NCI-H748 (cell line): ENCODE measurements at regions not wholly inside any gene's neighbourhood (a gene's known extent, or its start where the extent isn't known, plus 50 kb on each side); places are given as distances from the start of the nearest gene placed in this dataset.

Source experiments
- DNase-seq: peaks from one replicate; lab custom pipeline; 2025; ENCODE audit not compliant: unreplicated experiment; lab: John Stamatoyannopoulos, UW

DNA sequence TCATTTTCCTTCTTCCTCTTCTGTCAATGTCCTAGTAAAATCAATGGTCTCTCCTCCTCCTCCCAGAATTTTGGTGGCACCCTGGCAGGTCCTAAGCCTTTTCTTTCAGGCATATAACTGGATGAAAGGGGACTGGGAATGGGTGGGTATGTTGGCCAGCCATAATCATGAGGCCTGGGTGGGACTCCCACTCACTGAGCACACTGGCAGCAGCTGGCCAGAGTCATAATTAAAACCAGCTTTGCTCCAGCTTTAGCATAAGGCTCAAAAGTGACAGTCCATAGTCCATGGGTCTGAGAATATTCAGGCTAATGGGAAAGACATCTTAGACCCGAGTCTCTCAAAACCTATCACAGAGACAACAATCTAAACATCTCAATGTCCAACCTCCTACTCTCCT, 190.0 kb upstream of the BTBD3 start:
- DNase-seq: no peak

DNA sequence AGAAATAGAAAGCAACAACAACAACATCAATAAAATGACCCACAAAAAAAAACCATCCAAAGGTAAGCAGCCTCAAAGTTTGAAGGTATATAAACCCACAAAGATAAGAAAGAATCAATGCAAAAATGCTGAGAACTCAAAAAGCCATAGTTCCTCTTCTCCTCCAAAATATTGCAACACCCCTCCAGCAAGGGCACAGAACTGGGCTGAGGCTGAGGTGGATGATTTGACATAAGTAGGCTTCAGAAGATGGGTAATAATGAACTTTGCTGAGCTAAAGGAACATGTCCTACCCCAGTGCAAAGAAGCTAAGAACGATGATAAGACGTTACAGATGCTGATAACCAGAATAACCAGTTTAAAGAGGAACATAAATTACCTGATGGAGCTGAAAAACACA, 188.8 kb upstream of the BTBD3 start:
- DNase-seq: no peak

DNA sequence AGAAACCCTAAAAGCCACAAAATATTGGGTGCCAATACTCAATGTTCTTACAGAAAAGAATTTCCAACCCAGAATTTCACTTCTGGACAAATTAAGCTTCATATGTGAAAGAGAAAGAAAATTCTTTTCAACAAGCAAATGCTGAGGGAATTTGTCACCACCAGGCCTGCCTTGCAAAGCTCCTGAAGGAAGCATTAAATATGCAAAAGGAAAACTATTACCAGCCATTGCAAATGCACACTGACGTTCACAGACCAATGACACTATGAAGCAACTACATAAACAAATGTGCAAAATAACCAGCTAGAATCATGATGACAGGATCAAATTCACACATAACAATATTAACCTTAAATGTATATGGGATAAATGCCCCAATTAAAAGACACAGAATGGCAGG, 187.9 kb upstream of the BTBD3 start:
- no peak for DNase-seq

DNA sequence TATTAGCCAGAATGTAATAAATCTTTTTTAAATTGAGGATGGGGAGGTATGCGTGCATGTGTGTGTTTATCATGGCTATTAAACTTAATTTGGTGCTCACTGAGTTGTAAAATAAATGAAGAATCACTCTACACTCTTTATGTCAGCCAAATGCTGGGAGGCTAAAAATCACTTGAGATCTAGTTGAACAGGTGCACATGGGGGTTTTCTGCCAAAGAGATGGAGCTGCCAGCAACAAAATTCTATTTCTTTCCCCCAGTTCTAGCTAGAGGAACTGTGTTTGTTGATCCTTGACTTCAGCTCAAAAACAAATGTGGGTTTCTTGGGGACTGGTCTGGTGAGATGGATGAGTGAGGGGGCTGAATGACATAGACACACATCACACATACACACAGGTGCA, 183.3 kb upstream of the BTBD3 start:
- peak; percentile 76 for DNase-seq

DNA sequence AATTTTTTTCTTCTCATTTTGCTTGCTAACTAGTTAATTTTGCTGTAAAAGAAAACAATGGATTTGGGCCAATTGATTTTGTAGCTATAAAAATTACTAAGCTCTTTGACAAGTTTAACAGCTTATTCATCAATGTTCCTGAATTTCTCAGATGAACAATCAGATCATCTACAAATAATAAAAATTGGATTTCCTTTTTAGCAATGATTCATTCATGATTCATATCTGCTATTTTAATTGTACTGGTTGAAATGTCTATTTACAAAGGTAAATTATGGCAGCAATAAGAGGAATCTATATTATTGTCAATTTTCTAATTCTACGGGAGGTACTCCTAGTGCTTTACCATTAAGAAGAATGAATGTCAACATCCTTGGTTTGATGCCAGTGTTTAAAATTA, 178.8 kb upstream of the BTBD3 start:
- DNase-seq: no peak

DNA sequence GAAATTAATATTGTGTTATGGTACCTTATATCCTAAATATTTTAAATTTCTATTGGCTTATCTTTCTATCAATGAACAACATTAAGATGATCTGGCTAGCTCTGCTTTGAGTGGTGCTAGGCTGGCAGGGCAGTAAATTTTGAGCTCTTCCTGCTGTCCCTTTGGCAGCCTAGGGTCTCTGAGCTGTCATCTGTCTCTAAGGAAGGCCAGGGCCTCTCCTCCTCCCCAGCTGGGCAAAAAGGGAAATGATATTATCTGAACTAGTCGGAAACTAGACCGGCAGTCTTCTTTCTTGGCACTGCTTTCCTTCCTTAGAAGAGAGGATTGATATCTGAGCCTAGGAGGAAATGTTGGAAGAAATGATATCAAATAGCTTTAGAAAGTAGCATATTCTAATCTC, 176.7 kb upstream of the BTBD3 start:
- DNase-seq: no peak

DNA sequence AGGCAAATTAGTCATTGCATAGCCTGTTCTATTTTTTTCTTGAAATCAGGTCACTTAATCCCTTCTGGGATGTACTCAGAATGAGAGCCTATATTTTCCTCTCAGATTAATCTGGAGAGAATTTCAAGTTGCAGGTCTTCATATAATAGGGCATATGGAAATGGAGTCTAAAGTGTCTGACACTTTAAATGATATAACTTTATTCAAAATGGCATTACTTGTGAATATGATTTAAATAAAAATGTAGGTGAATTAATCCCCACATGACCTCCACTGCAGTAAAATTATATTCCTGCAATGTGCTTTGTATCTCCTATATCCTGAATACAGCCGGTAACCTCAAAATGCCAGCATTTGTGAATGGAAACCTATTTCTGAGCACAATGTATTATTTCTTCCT, 172.5 kb upstream of the BTBD3 start:
- DNase-seq: no peak

DNA sequence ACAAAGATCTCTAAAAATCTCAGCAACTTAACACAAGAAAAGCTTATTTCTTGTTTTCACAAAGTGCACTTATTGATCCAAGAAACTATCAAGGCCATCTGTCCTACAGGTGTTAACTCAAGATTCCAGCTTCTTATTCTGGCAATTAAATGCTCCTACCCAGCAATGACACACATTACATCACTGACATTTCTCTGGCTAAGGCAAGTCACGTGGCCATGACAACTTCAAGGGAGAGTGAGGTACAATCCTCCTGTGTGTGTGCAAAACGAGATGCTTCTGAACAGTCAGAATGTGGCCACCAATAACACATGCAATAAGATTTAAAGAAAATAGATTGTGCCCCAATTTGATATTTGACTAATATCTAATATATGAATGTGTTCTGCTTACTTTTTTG, 169.3 kb upstream of the BTBD3 start:
- no peak for DNase-seq

DNA sequence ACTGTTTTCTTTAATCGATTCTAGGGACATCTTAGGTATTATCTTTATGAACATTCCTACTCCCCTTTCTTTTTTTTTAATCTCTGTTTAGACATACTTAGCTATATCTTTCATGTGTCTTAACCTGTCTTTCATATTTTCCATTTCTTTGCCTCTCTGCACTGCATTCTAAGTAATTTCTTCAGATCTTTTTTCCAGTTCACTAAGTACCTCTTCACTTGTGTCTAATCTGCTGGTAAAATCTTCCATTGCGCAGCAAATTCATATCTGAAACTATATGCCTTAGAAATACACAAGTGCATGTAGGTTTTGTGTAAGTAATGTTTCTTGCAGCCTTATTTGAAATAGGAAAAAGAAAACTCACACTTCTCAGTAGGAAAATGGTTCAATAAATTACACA, 165.4 kb upstream of the BTBD3 start:
- DNase-seq: no peak

DNA sequence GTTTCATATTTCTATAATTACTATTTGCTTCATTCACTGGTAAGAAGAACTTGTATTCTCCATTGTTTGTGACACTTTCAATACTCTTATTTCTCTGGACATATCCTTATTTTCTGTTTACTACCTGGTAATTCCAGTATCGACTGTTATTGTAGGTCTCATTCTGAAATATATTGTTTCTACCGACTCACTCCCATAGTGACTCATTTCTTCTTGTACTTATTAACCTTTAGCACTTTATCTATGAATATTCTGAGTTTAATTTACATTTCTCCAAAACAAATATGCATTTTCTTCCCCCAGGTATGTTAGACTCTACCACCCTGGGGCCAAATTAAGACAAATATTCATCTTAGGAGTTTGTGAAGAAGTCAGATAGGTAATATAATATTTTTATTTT, 164.5 kb upstream of the BTBD3 start:
- no peak for DNase-seq

DNA sequence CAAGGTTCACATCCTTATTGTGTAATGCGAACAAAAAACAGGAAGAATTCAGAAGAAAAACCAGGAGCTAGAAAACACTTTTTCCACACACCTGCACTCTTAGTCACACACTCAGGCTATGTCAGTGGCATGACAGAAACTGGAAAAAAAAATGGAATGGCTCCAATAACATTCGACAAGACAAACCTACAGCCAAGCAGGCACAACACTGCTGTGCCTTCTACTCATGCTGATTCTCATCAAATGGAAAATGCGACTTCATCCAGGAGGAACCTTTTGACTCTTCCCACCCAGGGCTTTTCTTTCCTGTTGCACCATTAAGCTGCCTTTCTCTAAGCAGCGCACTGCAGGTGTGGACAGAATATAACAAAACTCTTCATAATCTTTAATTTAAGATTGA, 163.2 kb upstream of the BTBD3 start:
- peak; percentile 51 for DNase-seq

DNA sequence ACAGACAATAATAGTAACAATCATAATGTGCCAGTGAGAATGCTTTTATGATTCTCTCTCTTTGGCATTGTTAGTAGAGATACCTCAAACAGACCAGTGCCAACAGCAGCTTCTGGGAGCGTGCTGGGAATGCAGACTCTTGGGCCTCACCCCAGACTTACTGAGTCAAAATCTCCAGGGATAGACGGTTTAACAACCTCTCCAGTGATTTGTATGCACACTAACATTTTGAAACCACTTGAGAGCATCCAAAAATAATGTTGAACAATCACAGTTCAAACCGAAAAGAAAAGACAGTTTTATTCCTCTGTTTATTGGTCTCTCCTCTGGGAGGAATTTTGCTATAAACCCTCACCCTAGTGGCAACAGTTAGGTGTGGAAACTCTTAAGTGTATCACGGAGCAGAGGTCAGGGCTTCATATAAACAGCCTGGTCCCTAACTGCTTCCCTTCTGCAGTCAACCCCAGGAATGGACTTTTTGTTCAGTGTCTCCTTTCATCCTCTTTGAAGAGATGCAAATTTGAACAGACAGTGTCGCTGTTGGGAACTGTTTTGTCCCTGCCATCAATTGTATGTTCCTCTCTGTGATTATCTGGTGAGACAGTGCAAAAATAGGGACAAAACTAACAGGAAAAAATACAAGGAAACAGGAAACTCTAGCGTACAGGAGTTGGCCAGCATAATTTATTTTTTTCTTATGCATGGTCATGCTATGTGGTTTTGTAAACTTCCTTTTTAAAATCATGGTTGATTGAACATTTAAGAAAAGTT, 162.4 kb upstream of the BTBD3 start:
- DNase-seq: peak; percentile 46

DNA sequence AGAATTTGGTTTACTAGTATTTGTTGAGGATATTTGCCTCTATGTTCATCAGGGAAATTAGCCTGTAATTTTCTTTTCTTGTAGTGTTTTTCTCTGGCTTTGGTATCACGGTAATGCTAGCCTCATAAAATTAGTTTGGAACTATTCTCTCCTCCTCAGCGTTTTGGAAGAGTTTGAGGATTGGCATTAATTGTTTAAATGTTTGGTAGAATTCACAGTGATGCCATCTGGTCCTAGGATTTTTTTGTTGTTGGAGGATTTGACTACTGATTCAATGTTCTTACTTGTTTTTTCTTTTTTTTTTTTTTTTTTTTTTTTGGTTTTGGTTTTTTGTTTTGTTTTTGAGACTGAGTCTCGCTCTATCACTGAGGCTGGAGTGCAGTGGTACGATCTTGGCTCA, 156.2 kb upstream of the BTBD3 start:
- DNase-seq: no peak

DNA sequence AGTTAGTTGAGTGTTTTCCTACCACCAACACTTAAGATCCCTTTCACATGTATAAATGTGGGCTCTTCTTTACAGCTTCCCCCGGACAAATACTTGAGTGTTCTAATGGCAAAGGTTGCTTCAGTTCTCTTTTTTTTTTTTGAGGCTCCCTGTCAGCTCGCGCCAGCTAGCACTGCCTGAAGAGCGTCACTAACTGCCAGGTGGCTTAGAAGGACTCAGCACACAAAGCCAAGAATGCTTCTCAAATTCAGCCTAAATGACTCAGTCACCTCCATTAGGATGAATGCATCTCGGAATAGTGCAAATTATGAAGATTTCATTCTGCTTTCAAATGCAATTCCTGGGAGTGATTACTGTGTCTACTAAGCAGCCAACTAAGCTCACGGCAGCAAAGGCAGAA, 150.7 kb upstream of the BTBD3 start:
- DNase-seq: peak; percentile 38

DNA sequence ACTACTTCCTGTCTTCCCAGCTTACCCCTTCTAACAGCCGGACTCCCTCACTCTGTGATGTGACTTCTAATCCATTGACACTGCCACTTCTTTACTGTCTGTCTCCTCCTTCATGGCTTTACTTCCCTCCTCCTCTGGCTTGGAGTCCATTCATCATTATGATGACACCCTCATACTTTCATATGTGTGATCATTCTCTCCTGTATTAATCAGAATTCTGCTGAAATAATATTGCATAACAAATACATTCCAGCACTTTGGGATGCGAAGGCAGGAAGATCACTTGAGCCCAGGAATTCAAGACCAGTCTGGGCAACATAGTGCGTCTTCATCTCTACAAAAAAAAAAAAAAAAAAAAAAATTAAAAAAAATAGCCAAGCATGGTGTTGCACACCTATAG, 147.9 kb upstream of the BTBD3 start:
- no peak for DNase-seq

DNA sequence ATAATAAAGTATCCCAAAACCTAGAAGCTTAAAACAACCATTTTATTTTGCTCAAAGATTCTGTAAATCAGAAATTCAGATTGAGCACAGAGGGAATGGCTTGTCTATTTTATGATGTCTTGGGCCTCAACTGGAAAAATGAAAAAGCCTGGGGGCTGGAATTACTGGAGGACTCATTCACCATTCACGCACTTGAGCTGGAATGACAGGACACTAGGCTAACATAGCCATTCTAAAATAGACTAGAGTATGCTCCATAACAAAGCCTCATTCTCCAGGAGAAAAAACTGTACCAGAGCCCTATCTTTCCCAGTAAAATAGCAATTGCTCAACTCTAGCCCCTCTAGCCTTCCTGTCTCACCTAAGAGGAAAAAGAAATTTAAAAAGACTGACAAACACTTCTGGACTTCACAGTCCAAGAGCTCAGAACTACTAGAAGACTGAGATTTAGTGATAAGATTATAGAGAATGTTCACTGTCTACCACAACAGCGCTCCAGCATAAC, 145.4 kb upstream of the BTBD3 start:
- no peak for DNase-seq

DNA sequence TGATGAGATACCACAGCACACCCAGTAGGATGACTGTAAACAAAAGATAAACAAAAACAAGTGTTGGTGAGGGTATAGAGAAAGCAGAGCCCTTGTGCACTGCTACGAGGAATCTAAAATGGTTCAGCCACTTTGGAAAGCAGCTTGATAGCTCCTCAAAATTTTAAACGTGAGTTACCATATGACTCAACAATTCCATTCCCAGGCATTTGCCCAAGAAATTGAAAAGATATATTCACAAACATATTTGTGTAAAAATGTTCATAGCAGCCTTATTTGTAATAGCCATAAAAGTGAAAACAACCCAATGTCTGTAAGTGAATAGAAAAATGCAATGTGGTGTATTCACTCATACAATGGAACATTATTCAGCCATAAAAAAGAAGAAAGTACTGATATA, 141.0 kb upstream of the BTBD3 start:
- no peak for DNase-seq

DNA sequence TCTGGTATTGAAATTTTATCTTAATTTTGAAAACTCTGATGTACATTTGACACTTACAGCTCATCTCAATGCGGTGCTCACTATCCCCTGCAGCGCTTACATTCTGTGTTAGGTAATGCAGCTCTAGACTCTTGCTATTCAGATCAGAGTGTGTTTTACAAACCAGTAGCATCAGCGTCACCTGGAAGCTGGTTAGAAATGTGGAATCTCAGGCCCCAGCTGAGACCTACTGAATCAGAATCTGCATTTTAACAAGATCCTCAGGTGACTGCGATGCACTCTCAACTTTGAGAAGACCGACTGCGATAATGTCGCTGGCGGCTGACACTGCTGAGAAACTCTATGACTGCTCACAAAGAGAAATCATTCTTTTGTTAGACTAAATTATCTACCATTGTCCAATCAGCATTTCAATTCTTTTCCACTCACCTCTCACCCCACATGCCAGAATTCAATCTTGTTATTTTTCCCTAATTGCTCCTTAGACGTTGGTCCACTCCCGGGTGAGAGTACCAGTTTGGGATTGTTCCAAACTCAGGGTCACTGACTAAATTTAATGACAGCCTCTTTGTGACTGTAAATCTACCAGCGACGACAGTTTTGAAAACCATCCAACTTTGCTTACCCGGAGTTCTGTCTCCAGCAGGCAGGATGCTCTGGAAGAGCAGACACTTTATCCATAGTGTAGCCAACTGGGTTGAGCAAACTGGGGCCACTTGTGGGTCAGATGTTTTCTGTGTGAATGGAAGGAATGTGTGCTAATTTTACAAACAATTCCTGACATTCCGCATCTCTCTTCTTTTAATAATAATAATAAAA, 140.1 kb upstream of the BTBD3 start:
- peak; percentile 90 for DNase-seq

DNA sequence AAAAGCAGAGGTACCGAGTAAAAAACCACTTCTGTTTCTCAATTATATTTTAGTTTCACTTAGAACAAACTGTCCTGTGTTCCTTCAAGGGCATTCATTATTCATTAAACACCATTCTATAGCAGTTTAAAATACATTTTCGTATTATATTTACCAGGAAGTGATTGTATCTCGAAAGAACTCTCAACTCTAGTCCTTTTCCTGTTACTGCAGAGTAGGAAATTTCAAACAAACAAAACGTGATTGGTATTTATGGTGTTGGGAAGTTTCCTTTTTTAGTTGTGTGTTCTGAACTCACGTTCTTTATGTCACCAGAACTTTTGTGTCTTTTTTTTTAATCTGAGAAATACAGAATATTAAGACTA, 139.5 kb upstream of the BTBD3 start:
- DNase-seq: no peak

DNA sequence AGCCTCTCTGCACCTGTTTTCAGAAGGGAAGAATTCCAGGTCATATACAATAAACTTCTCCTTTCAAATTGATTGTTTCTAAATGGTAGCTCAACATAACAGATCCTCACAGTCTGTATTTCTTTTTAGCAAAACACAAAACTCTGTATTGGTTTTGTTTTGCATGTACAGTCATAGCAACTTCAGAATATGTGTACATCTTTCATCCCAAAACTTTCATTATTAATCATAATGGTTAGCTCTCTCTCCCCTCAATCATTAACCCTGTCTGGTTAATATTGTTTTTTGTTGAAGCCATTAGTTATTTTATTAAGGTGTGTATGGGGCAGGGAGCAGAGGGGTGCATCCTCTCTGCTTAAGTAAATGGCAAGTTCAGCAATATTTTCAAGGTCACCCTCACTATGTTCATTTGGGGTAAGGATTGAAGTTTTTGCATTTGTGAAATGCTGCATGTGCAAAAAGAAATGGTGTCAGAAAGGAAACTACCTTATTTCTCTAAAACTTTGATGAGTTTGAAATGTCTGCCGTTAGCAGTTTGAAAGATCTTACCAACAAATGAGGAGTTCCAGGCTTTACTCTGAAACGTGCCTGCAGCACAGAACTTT, 136.8 kb upstream of the BTBD3 start:
- no peak for DNase-seq

DNA sequence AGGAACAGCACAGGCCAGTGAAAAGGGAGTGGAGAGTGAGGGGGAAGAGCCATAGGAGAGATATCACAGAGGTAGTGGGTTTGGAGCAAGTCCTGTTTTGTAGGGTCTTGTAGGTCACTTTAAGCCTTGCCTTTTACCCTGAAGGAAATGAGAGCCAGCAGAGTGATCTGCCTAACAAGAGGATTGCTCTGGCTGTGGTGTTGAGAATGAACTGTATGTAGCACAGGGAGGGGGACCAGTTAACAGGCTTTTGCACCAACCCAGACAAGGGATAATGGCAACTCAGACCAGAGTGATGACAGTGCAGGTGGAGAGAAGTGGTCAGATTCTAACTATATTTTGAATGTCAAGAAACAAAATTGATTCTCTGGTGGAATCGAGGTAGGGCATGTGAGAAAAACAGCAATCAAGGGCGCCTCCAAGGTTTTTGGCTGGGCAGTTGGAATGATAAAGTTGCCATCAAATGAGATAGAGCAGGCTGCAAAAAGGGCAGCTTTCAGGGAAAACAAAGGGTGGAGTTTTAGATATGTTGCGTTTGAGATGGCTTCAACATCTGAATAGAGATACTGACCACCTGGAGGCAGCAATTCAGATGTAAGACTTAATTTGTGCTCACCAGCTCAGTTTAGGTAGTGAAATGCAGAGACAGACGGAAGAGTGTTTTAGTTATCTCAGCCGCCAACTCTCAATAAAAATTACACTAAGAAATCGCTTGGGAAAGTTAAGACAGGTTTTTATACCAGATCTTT, 134.4 kb upstream of the BTBD3 start:
- no peak for DNase-seq
